Stimulated activated effector memory CD8-positive, alpha-beta T cell treated with anti-CD3 and anti-CD28 coated beads, Interleukin-12 subunit alpha, Interleukin-12 subunit beta, amount 100 ng/mL, for 72 hours (primary cell): ENCODE measurements at regions not wholly inside any gene's neighbourhood (a gene's known extent, or its start where the extent isn't known, plus 50 kb on each side); places are given as distances from the start of the nearest gene placed in this dataset.

ENCODE experiments used
- ATAC-seq: fragments of 150-1000 bp; cut with Tn5 transposase; 2 replicates; pipeline ENCODE4 v1.10.0; 2021
- DNase-seq, 2 donors: peaks; one replicate each; pipeline ENCODE4 v3.0.0; 2021 to 2022; ENCODE audit warnings: low spot score in 2 of 2
- H3K27ac Mint-ChIP-seq: one replicate; pipeline ENCODE4 v1.8.0; 2022; ENCODE audit warnings: mild to moderate bottlenecking, mixed read lengths
- H3K36me3 Mint-ChIP-seq: one replicate; pipeline ENCODE4 v1.8.0; 2022; ENCODE audit warnings: mild to moderate bottlenecking, mixed read lengths
- H3K4me1 Mint-ChIP-seq: one replicate; pipeline ENCODE4 v1.8.0; 2022; ENCODE audit warnings: mixed read lengths
- H3K4me3 Mint-ChIP-seq: one replicate; pipeline ENCODE4 v1.8.0; 2022; ENCODE audit warnings: mild to moderate bottlenecking, mixed read lengths
- H3K9me3 Mint-ChIP-seq: one replicate; pipeline ENCODE4 v1.8.0; 2022; ENCODE audit warnings: mixed read lengths

- H3K36me3 Mint-ChIP-seq: no peaks in the 10 kb centered on the region
- no peak for DNase-seq
- H3K4me3 Mint-ChIP-seq: no peak overlapping the region
- H3K9me3 Mint-ChIP-seq: peaks cover 10% of the 10 kb centered on the region
- H3K4me1 Mint-ChIP-seq: no peaks in the 10 kb centered on the region
- no peak overlapping the region for H3K27ac Mint-ChIP-seq
- ATAC-seq: no peak
These were observed 395.8 kb downstream of the PID1 start for GRCh38 chr2:228875152-228875900.

GRCh38 chr2:228871012-228871411 is 400.1 kb downstream of the PID1 start:
- Mint-ChIP-seq H3K27ac (no peak overlapping the region), H3K4me3 (no peak overlapping the region), H3K9me3 (peaks cover 9% of the 10 kb centered on the region), H3K36me3 (no peaks in the 10 kb centered on the region), H3K4me1 (no peaks in the 10 kb centered on the region)
- DNase-seq (no peak), ATAC-seq (no peak)

GRCh38 chr2:228869636-228870264 is 401.3 kb downstream of the PID1 start:
- no peak for DNase-seq
- Mint-ChIP-seq H3K27ac (no peak overlapping the region), H3K9me3 (peaks cover 9% of the 10 kb centered on the region), H3K4me1 (no peaks in the 10 kb centered on the region), H3K36me3 (no peaks in the 10 kb centered on the region), H3K4me3 (no peak overlapping the region)
- ATAC-seq: no peak

- H3K4me3 Mint-ChIP-seq: no peak overlapping the region
- peaks cover 9% of the 10 kb centered on the region for H3K9me3 Mint-ChIP-seq
- no peaks in the 10 kb centered on the region for H3K36me3 Mint-ChIP-seq
- H3K4me1 Mint-ChIP-seq: no peaks in the 10 kb centered on the region
- ATAC-seq (no peak), DNase-seq (no peak)
- H3K27ac Mint-ChIP-seq: no peak overlapping the region
These were observed 403.7 kb downstream of the PID1 start for GRCh38 chr2:228867406-228867805.

GRCh38 chr2:228866781-228867180 is 404.3 kb downstream of the PID1 start:
- Mint-ChIP-seq H3K27ac (no peak overlapping the region), H3K4me3 (no peak overlapping the region), H3K4me1 (no peaks in the 10 kb centered on the region), H3K9me3 (peaks cover 9% of the 10 kb centered on the region), H3K36me3 (no peaks in the 10 kb centered on the region)
- ATAC-seq: no peak
- no peak for DNase-seq

DNA sequence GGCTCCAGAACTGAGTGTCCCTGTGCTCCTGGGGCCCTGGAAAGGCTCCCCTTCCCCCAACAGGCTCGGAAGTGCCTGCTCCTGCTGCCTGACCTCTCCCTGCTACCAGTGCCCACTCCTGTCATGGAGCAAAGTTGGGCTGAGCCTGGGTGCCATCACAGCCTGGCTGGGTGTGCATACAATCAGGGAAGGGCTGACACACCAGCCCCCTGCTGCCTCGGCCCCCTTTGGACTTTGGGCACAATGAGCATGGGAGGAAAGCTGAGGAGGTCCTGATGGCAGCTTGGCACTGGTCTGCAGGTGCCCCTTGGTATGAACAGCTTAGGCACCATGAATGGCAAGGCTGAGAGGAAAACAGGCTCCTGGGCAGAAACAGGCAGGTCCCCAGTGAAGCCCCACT is 405.0 kb downstream of the PID1 start:
- Mint-ChIP-seq H3K4me1 (no peaks in the 10 kb centered on the region), H3K4me3 (no peak overlapping the region), H3K27ac (no peak overlapping the region), H3K36me3 (no peaks in the 10 kb centered on the region), H3K9me3 (peaks cover 9% of the 10 kb centered on the region)
- no peak for DNase-seq
- ATAC-seq: peak; percentile 28

DNA sequence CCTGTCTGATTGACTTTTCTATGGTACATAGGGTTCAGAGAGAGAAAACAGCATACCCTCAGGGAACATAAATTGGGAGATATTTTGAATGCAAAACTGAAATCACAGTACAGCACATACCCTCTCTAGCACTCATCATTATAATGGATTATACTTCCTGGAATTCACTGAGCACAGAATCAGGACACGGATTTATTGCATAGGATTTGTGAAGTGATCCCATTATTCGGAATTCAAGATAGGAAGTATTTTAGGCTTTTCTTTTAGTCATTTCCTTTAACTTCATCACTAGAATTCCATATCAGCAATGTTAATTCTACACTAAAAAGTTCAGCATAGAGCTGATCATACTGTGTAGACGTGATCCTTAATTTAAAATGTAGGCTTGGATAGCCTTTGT is 407.0 kb downstream of the PID1 start:
- Mint-ChIP-seq H3K27ac (no peak overlapping the region), H3K36me3 (no peaks in the 10 kb centered on the region), H3K9me3 (peaks cover 5% of the 10 kb centered on the region), H3K4me3 (no peak overlapping the region), H3K4me1 (no peaks in the 10 kb centered on the region)
- ATAC-seq: no peak
- no peak for DNase-seq

- peaks cover 10% of the 10 kb centered on the region for H3K9me3 Mint-ChIP-seq
- H3K36me3 Mint-ChIP-seq: no peaks in the 10 kb centered on the region
- no peak for ATAC-seq
These were observed 410.3 kb downstream of the PID1 start for GRCh38 chr2:228860601-228861285.

DNA sequence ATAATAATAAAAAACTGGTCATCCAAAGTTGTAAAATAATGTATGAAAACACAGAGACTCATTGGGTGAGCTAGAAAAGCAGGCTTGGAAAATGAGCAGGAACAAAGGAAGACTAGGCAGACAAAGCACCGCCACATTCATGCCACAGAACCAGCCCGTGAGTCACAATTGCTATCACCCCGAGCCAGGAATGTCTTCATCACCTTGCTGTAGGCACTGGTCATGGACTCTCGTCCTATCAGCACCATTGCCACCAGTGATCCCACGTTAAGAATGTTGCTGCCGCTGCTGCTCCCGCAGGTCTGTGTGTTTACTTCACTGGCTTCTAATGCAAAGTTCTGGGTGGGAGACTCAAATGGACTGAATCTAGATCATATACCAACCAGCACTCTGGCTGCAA is 417.9 kb downstream of the PID1 start:
- Mint-ChIP-seq H3K27ac (no peak overlapping the region), H3K4me1 (no peaks in the 10 kb centered on the region), H3K9me3 (peaks cover 12% of the 10 kb centered on the region), H3K36me3 (no peaks in the 10 kb centered on the region), H3K4me3 (no peak overlapping the region)
- no peak for DNase-seq
- no peak for ATAC-seq

More at GRCh38 chr2:228860601-228861285, 410.3 kb downstream of the PID1 start:
- no peak overlapping the region for H3K27ac Mint-ChIP-seq
- H3K4me3 Mint-ChIP-seq: no peak overlapping the region
- H3K4me1 Mint-ChIP-seq: no peaks in the 10 kb centered on the region
- DNase-seq: no peak

- H3K27ac Mint-ChIP-seq: no peak overlapping the region
These were observed 422.4 kb downstream of the PID1 start for GRCh38 chr2:228848638-228849037.

GRCh38 chr2:228847684-228848083 is 423.4 kb downstream of the PID1 start:
- Mint-ChIP-seq H3K4me3 (no peak overlapping the region), H3K9me3 (peaks cover 3% of the 10 kb centered on the region), H3K4me1 (no peaks in the 10 kb centered on the region), H3K27ac (no peak overlapping the region), H3K36me3 (no peaks in the 10 kb centered on the region)
- DNase-seq (no peak), ATAC-seq (no peak)

More at GRCh38 chr2:228848638-228849037, 422.4 kb downstream of the PID1 start:
- Mint-ChIP-seq H3K4me1 (no peaks in the 10 kb centered on the region), H3K9me3 (peaks cover 4% of the 10 kb centered on the region), H3K36me3 (no peaks in the 10 kb centered on the region), H3K4me3 (no peak overlapping the region)
- DNase-seq (no peak), ATAC-seq (no peak)

DNA sequence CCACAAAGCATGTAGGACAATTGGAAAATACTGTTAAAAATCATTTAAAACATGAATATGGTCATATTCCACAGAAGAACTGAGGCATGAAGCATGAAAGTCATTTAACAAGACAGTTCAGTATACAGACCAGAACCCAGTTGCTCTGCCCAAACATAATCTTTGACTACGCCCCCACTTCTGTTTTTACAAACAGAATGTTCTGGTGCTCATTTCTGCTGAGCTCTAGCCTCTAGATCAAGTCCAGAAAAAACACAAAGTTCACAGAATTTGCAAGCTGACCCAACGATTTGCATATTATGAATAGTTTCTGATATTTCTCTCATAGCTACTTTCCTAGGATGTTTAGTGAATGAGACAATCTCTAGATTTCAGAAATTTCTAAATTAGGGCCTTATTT is 424.9 kb downstream of the PID1 start:
- Mint-ChIP-seq H3K4me3 (no peak overlapping the region), H3K9me3 (peaks cover 3% of the 10 kb centered on the region), H3K4me1 (no peaks in the 10 kb centered on the region), H3K27ac (no peak overlapping the region), H3K36me3 (no peaks in the 10 kb centered on the region)
- ATAC-seq (no peak), DNase-seq (no peak)

- ATAC-seq (no peak), DNase-seq (no peak)
- Mint-ChIP-seq H3K9me3 (peaks cover 3% of the 10 kb centered on the region), H3K4me1 (no peaks in the 10 kb centered on the region), H3K4me3 (no peak overlapping the region), H3K27ac (no peak overlapping the region), H3K36me3 (no peaks in the 10 kb centered on the region)
These were observed 425.7 kb downstream of the PID1 start for GRCh38 chr2:228845162-228845925.

DNA sequence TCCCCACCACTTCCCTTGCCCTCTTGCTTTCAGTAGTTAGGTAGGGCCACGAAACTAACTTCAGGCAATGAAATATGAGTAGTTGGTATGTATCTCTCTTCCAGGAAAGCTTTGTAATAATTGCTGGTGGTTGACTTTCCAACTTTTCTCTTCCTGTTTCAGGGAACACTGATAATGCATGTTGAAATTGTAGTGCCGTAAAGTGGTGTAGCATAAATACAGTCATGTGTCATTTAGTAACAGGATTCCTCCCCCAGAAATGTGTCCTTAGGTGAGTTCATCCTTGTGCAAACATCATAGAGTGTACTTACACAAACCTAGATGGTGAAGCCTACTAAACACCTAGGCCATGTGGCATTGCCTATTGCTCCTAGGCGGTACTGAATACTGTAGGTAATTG is 429.2 kb downstream of the PID1 start:
- H3K9me3 Mint-ChIP-seq: peaks cover 3% of the 10 kb centered on the region
- H3K4me3 Mint-ChIP-seq: no peak overlapping the region
- DNase-seq (no peak), ATAC-seq (no peak)
- H3K36me3 Mint-ChIP-seq: no peaks in the 10 kb centered on the region
- H3K27ac Mint-ChIP-seq: no peak overlapping the region
- H3K4me1 Mint-ChIP-seq: no peaks in the 10 kb centered on the region

DNA sequence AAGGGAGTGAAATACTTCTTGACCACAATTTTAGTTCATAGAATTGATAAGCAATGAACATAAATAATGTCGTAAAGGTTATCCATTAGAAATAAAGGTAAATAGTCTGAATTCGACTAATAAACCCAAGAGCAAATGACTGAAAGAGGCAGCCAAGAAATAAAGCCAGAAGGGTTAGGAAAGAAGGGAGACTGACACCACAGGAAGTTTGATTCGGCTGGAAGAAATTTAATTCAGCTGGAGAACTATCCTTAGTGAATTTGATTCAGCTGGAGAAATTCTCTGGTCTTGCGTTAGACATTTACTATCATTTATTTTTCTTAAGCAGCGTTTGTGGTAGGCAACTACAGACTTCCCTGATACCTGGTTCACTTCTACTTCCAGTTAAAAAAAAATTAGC is 429.6 kb downstream of the PID1 start:
- ATAC-seq (no peak), DNase-seq (no peak)
- Mint-ChIP-seq H3K36me3 (no peaks in the 10 kb centered on the region), H3K4me3 (no peak overlapping the region), H3K4me1 (no peaks in the 10 kb centered on the region), H3K9me3 (peaks cover 3% of the 10 kb centered on the region), H3K27ac (no peak overlapping the region)
